Smooth muscle cell (in vitro differentiated cells): ENCODE measurements at regions not wholly inside any gene's neighbourhood (a gene's known extent, or its start where the extent isn't known, plus 50 kb on each side); places are given as distances from the start of the nearest gene placed in this dataset.

Source experiments
- DNase-seq: peaks from one replicate; lab custom pipeline; 2025; ENCODE audit not compliant: unreplicated experiment; lab: John Stamatoyannopoulos, UW
- H2AFZ ChIP-seq: fragments of 200-600 bp; sonication (generic); 2 replicates; pipeline ENCODE4 v1.6.0; 2016; ENCODE audit warnings: antibody characterized with exemption, low read depth, mild to moderate bottlenecking
- H3F3A ChIP-seq: fragments of 200-600 bp; sonication (generic); 2 replicates; pipeline ENCODE4 v1.6.0; 2017; ENCODE audit warnings: antibody characterized with exemption, low read depth
- H3K27ac ChIP-seq: fragments of 200-600 bp; sonication (generic); 2 replicates; pipeline ENCODE4 v1.5.1; 2016; ENCODE audit warnings: low read depth, mild to moderate bottlenecking
- H3K27me3 ChIP-seq: fragments of 200-600 bp; sonication (generic); 2 replicates; pipeline ENCODE4 v1.6.1; 2016; ENCODE audit warnings: low read depth, mild to moderate bottlenecking
- H3K36me3 ChIP-seq: fragments of 200-600 bp; sonication (generic); 2 replicates; pipeline ENCODE4 v1.5.1; 2016; ENCODE audit warnings: low read depth
- H3K4me1 ChIP-seq: fragments of 200-600 bp; sonication (generic); 2 replicates; pipeline ENCODE4 v1.5.1; 2016; ENCODE audit warnings: low read depth
- H3K4me2 ChIP-seq: fragments of 200-600 bp; sonication (generic); 2 replicates; pipeline ENCODE4 v1.6.0; 2016; ENCODE audit warnings: mild to moderate bottlenecking
- H3K4me3 ChIP-seq: fragments of 200-600 bp; sonication (generic); 2 replicates; pipeline ENCODE4 v1.5.1; 2016; ENCODE audit warnings: mild to moderate bottlenecking
- H3K79me2 ChIP-seq: fragments of 200-600 bp; sonication (generic); 2 replicates; pipeline ENCODE4 v1.6.0; 2016; ENCODE audit warnings: low read depth, mild to moderate bottlenecking
- H3K9ac ChIP-seq: fragments of 200-600 bp; sonication (generic); 2 replicates; pipeline ENCODE4 v1.6.0; 2016; ENCODE audit warnings: low read depth
- H3K9me3 ChIP-seq: fragments of 200-600 bp; sonication (generic); replicated peaks from 2 replicates; pipeline ENCODE4 v1.5.1; 2016; ENCODE audit warnings: low read depth
- H4K20me1 ChIP-seq: fragments of 200-600 bp; sonication (generic); 2 replicates; pipeline ENCODE4 v1.6.0; 2016; ENCODE audit warnings: low read depth
- WGBS: methylation state at CpG from one replicate; pipeline ENCODE4 v1.1.7; 2016; ENCODE audit warnings: low lambda C conversion rate; 5-methylcytosine and 5-hydroxymethylcytosine counted together
- TF ChIP-seq, protein P1 (sequence below): fragments of 200-600 bp; sonication (generic); IDR thresholded peaks from 2 replicates; pipeline ENCODE4 v1.5.1; 2017; ENCODE audit warnings: borderline replicate concordance, mild to moderate bottlenecking, antibody characterized with exemption; ENCODE audit not compliant: insufficient read depth, poor library complexity, severe bottlenecking

DNA sequence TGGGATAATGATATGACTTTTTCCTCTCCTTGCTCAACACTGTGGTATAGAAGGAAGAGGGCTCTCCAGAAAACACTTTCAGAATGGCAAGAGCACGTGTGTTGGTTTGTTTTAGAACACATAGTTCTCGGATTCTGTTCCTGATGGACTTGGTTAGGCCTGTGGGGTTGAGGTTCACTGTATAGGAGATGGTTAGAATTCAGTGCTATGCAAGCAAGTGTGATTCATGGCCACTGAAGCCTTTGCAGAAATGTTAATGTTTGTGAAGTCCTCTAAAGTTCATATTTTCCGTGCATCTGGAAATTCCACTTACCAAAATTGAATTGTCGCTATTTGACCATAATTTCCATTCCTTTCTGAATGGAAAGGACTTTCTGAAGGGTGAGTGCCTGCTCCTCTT is 233.2 kb upstream of the DDHD1 start:
- TF ChIP-seq, protein P1, sequence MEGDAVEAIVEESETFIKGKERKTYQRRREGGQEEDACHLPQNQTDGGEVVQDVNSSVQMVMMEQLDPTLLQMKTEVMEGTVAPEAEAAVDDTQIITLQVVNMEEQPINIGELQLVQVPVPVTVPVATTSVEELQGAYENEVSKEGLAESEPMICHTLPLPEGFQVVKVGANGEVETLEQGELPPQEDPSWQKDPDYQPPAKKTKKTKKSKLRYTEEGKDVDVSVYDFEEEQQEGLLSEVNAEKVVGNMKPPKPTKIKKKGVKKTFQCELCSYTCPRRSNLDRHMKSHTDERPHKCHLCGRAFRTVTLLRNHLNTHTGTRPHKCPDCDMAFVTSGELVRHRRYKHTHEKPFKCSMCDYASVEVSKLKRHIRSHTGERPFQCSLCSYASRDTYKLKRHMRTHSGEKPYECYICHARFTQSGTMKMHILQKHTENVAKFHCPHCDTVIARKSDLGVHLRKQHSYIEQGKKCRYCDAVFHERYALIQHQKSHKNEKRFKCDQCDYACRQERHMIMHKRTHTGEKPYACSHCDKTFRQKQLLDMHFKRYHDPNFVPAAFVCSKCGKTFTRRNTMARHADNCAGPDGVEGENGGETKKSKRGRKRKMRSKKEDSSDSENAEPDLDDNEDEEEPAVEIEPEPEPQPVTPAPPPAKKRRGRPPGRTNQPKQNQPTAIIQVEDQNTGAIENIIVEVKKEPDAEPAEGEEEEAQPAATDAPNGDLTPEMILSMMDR, result no peak
- Histone ChIP-seq H4K20me1 (no peaks in the 10 kb centered on the region), H3K4me2 (no peak overlapping the region), H3K27me3 (no peaks in the 10 kb centered on the region), H3F3A (no peaks in the 10 kb centered on the region), H3K36me3 (no peaks in the 10 kb centered on the region), H3K9ac (no peak overlapping the region), H2AFZ (no peak overlapping the region), H3K4me3 (no peak overlapping the region), H3K27ac (no peak overlapping the region), H3K9me3 (no peaks in the 10 kb centered on the region), H3K79me2 (no peaks in the 10 kb centered on the region), H3K4me1 (no peaks in the 10 kb centered on the region)
- 92% methylated on average over 4 of the region's 4 CpGs for WGBS
- no peak for DNase-seq

DNA sequence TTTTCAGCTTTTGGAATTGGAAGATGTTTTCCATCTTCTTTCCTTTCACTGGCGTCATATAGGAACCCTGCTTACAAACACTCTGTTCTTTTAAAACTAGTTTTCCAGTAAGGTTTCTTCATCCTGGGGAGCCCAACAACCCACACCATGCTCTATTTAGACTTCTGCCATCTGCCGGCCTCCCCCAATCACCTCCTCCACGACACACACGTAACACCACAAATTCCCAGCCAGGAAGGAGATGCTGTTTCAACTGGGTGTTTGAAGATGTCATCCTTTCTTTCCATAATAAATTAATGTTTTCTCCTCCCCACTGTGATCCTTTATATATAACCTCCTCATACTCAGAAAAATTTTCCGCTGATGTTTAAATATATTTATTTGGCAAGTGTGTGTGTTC is 231.4 kb upstream of the DDHD1 start:
- Histone ChIP-seq H3K4me1 (no peaks in the 10 kb centered on the region), H3K4me2 (no peak overlapping the region), H3K9ac (no peak overlapping the region), H4K20me1 (no peaks in the 10 kb centered on the region), H3K27ac (no peak overlapping the region), H2AFZ (no peak overlapping the region), H3K79me2 (no peaks in the 10 kb centered on the region), H3K27me3 (no peaks in the 10 kb centered on the region), H3F3A (no peaks in the 10 kb centered on the region), H3K9me3 (no peaks in the 10 kb centered on the region), H3K4me3 (no peak overlapping the region), H3K36me3 (no peaks in the 10 kb centered on the region)
- TF ChIP-seq, protein P1, result no peak
- DNase-seq, result no peak
- WGBS, result 94% methylated on average over 5 of the region's 5 CpGs

DNA sequence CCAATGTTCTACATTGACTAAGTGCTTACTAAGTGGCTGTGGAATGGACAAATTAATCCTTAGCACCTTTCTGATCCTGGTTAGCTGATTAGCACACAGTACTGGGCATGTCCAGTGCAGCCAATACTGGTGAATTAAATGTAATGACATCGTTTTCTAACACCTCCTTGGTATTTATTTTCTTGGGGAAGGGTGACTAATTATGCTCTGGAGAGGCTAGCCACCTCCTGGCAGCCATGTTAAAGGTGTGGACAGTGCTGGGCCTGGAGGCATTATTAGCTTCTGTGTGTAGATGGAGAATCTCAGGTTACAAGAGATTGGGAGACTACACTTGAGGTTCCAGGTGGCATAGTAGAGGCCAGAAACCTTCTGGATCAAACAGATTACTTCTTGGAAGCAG is 230.9 kb upstream of the DDHD1 start:
- 80% methylated on average over 1 of the region's 1 CpG for WGBS
- no peak for DNase-seq

DNA sequence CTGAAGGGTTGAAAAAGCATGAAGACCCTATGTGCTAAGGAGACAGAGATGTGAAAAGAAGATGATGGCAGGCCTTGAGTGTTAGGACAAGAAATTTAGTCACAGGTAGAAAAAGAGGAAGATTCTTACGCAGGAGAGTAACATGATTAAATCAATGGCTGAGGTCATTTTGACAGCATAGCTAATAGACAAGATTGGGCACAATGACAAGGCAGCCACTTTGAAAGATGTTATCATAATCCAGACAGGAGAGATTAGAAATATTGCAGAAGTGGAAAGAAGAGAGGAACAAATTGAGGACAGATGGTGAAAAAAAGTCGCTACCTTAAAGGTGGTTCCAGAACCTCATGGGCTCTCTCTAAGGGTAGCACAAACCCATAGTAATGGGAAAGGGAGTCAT is 228.8 kb upstream of the DDHD1 start:
- H3K9me3 ChIP-seq, result no peaks in the 10 kb centered on the region
- no peaks in the 10 kb centered on the region for H3K79me2 ChIP-seq
- no peaks in the 10 kb centered on the region for H3K36me3 ChIP-seq
- H3K27me3 ChIP-seq, result no peaks in the 10 kb centered on the region
- H3K4me1 ChIP-seq, result no peaks in the 10 kb centered on the region
- no peaks in the 10 kb centered on the region for H4K20me1 ChIP-seq
- H3K4me2 ChIP-seq, result no peak overlapping the region
- TF ChIP-seq, protein P1, result no peak
- H3F3A ChIP-seq, result no peaks in the 10 kb centered on the region
- DNase-seq, result no peak
- H3K4me3 ChIP-seq, result no peak overlapping the region
- H2AFZ ChIP-seq, result no peak overlapping the region
- H3K27ac ChIP-seq, result no peak overlapping the region
- H3K9ac ChIP-seq, result no peak overlapping the region
- WGBS, result 87% methylated on average over 2 of the region's 2 CpGs

More for the DNA sequence above, 230.9 kb upstream of the DDHD1 start:
- Histone ChIP-seq H3K4me3 (no peak overlapping the region), H3K36me3 (no peaks in the 10 kb centered on the region), H3K9ac (no peak overlapping the region), H3K79me2 (no peaks in the 10 kb centered on the region), H3K27ac (no peak overlapping the region), H4K20me1 (no peaks in the 10 kb centered on the region), H2AFZ (no peak overlapping the region), H3K4me1 (no peaks in the 10 kb centered on the region), H3K9me3 (no peaks in the 10 kb centered on the region), H3K27me3 (no peaks in the 10 kb centered on the region), H3F3A (no peaks in the 10 kb centered on the region), H3K4me2 (no peak overlapping the region)
- TF ChIP-seq, protein P1, result no peak
